Adrenal gland (tissue), 5 donors: ENCODE measurements at regions not wholly inside any gene's neighbourhood (a gene's known extent, or its start where the extent isn't known, plus 50 kb on each side); places are given as distances from the start of the nearest gene placed in this dataset.

Experiments used
- POLR2A ChIP-seq, 2 donors: fragments of 450-650 bp; IDR thresholded peaks; one replicate each; pipeline ENCODE4 v1.6.1; 2017; ENCODE audit warnings: antibody characterized with exemption in 2 of 2, mild to moderate bottlenecking in 2 of 2, moderate library complexity in 1 of 2
- TF ChIP-seq, protein P1 (sequence below), 6 experiments: fragments of 450-650 bp in 4 of 6; fragments of 200-600 bp in 2 of 6; sonication (generic) in 1 of 6; IDR thresholded peaks; 1 replicate in 5 of 6; 2 replicates in 1 of 6; pipeline versions ENCODE4 v1.5.1 to v1.8.0; 2016 to 2021; ENCODE audit warnings: antibody characterized with exemption in 6 of 6, mild to moderate bottlenecking in 2 of 6, moderate library complexity in 1 of 6
- donor health status: DM: no; HTN: no; CAD: no.

DNA sequence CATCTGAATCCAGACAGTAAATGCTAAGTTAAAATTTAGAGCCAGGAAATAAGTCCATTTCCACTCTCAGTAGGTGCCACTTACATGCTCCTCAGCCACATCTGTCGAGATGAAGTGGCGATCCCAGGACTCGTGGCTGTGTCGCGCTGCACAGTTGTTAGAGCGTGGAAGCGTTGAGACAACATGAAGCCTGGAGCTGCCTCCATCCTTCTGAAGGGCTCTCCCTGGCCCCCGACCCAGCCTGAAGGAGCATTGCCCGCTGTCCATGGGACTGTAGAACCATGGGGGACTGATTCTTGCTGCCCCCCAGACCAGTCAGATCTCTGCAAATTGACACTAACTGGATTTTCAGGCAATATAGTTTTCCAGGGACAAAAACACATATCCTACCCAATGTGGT lies 58.9 kb downstream of the IRX1 start:
- no peak for TF ChIP-seq POLR2A (IDR thresholded peaks at IDR 0.05)
- TF ChIP-seq, protein P1, sequence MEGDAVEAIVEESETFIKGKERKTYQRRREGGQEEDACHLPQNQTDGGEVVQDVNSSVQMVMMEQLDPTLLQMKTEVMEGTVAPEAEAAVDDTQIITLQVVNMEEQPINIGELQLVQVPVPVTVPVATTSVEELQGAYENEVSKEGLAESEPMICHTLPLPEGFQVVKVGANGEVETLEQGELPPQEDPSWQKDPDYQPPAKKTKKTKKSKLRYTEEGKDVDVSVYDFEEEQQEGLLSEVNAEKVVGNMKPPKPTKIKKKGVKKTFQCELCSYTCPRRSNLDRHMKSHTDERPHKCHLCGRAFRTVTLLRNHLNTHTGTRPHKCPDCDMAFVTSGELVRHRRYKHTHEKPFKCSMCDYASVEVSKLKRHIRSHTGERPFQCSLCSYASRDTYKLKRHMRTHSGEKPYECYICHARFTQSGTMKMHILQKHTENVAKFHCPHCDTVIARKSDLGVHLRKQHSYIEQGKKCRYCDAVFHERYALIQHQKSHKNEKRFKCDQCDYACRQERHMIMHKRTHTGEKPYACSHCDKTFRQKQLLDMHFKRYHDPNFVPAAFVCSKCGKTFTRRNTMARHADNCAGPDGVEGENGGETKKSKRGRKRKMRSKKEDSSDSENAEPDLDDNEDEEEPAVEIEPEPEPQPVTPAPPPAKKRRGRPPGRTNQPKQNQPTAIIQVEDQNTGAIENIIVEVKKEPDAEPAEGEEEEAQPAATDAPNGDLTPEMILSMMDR (IDR thresholded peaks at IDR 0.05) = no peak
